DMS79 treated with DMSO at 0.1 percent for 48 hours (cell line): ENCODE measurements at regions not wholly inside any gene's neighbourhood (a gene's known extent, or its start where the extent isn't known, plus 50 kb on each side); places are given as distances from the start of the nearest gene placed in this dataset.
"Not testable (repeated sequence)": the region's sequence is repeated elsewhere in the genome, so short reads cannot be mapped to it uniquely, and the experiment has no call there.

Experiments used
- DNase-seq: peaks from one replicate; lab custom pipeline; 2025; lab: John Stamatoyannopoulos, UW

GRCh38 chr2:14752295-14752694, 119.8 kb downstream of the LRATD1 start:
- peak; percentile 32 for DNase-seq

GRCh38 chr2:14756122-14756541, 123.6 kb downstream of the LRATD1 start:
- DNase-seq: no peak

DNA sequence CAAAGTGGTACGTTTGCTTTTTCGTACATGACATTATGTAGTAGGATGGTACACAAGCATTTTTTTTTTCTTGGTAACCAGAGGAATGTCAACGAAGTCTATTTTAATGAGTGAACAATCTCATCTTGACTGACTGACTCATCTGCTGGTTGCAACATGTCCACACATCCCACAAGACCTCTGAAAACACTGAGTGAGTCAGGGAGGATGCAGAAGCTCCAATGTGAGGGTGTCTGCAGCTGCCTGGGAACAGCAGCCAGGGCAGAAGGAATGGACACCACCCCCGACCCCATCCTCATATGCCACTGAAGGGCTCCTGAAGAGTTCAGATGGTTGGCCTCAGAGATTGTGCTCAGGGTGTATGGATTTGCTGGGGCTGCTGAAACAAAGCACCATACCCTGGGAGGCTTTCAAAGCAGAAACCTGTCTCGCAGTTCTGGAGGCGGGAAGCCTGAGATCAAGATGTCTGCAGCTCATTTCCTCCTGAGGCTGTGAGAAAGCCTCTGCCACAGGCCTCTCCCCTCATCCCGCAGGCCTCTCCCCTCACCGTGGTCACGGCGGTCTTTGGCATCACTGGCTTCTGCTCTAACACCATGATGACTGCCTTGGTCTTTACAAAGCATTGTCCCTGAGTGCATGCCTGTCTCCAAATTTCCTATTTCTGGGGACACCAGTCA, 124.6 kb downstream of the LRATD1 start:
- no peak for DNase-seq

- DNase-seq: no peak
These were observed 126.6 kb downstream of the LRATD1 start for GRCh38 chr2:14759082-14759481.

- DNase-seq: no peak
These were observed 127.7 kb downstream of the LRATD1 start for GRCh38 chr2:14760169-14760568.

DNA sequence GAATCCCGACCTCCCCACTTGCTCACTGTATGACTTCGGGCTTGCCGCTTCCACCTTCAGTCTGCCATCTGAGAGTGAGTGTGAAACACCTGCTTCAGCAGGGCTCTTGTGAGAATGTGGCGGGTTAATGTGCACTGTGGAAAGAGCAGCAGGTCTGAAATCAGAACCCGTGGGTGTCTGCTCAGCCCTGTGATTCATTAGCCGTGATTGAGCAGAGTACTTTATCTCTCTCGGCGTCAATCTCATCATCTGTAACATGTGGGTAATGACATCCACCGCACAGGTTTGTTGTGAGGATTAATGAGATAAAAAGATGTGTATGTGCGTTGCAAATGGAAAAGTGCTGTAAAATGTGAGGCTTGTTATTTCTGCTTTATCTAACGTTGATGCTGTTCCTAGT, 128.6 kb downstream of the LRATD1 start:
- no peak for DNase-seq

DNA sequence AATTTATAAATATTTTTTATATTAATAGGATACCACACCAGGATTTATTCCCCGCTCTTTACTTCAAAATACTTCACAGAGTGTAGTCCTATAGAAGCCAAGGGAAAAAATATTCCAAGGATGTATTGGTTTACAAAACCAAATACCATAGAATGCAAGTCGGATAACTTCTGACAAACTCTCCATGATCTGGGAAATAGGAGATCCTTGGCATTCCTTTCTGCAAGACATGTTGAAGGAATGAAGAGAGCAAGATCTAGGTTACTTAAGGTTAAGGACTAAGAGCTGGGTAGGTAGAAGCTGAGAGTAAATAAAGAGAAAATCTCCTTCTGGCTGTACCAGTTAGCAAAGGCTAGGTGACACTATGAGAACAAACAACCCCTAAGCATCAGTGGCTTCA, 141.2 kb downstream of the LRATD1 start:
- no peak for DNase-seq

DNA sequence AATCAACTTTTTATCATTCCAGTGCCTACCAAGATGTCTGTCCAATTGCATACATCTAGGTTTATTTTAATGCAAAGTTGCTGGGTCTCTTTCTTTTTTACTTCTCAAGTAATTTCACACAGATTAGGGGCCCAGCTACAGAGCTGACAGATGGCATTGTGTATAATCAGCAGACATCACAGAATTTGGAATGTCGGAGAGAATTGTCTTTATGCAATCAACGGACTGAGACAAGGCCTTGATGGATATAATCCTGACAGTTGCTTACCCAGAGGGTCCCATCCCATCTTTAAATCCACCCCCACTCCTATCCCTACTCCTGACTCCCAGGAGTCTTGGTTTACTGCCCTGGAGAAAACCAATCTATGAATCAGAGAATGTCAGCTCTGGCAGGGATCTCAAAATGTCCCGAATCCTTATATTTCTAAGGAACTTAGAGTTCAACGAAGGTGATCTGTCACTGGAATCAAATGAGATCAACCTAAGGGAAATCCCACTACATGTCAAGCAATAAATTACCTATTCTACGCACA, 142.0 kb downstream of the LRATD1 start:
- DNase-seq: no peak

GRCh38 chr2:14776216-14776615, 143.7 kb downstream of the LRATD1 start:
- DNase-seq: no peak

DNA sequence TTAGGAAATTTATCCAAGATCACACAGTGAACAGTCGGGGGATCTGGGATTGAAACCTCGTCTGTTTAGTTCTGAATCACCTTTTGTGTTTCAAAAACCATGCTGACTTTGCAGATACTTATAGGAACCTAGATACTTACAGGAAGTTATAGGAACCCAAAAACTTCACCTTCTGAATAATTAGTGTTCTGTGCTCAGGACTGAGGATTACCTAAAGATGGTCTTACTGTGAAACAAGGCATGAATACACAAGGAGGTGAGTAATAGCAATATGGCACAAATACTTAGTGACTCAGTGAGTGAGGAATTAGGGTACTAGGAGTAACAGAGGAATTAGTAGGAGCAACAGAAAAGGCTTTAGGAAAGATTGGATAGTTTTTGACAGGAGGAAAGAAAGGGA, 145.5 kb downstream of the LRATD1 start:
- DNase-seq: no peak

- no peak for DNase-seq
These were observed 146.7 kb downstream of the LRATD1 start for GRCh38 chr2:14779252-14779651.

DNA sequence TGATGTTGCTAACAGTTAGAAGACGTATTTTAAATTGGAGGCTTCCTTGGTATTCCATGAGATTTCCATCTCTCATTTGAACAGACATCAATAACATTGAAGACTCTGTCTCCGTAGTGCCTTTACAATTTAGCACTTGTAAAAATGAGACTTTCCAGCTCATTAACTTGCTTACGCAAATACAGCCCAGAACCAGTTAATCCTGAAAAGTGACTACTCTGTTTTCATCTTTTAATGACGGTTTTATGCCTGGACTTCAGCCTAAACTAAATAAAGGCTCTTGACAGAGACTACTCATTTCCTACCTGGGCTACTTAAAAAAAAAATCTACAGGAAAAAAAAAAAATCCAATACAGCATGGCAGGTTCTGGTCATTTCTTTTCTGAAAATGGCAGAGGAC, 148.6 kb downstream of the LRATD1 start:
- peak; percentile 94 for DNase-seq

- DNase-seq: not testable (repeated sequence)
These were observed 156.3 kb downstream of the LRATD1 start for GRCh38 chr2:14788814-14789213.

DNA sequence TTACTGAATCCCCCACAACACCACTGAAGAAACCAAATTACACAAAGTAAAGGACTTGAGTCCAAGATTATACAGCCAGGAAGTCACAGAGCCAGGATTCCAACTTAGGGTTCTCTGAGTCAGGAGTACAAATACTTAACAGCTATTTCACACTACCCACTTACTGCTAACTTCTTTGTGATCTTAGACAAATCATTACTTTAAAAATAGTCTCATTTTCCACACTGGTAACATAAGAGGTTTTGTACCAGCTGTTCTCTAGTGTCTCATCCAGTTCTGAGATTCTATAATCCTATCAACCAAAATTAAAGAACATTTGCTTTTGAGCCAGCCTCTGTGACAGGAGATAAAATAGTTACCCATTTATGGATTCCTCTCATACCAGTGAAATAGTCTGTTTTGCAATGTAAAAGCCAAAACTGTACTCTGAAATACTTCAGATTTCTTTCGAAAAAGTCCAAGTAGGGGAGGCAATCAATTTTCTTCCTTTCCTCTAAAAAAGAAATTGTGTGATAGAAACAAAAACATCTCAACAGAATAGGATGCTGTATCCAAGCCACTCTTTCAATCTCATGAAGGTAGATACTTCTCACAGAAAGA, 157.6 kb downstream of the LRATD1 start:
- no peak for DNase-seq

DNA sequence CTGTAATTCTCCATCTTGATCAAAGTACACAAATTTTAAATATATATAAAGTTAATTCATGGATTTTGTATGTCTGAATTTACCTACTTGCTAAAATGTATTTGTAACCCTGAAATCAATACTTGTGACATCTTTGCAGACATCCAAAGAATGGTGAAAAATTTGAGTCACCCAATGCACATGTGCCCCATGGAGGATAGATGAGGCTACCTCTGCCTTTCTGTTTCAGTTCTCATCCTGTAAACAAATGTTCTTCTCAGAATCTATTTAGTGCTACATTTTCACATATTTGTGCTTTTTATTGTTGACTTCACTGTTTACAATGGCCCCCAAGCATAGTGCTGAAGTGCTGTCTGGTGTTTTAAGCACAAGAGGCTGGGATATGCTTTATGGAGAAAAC, 171.5 kb downstream of the LRATD1 start:
- no peak for DNase-seq

DNA sequence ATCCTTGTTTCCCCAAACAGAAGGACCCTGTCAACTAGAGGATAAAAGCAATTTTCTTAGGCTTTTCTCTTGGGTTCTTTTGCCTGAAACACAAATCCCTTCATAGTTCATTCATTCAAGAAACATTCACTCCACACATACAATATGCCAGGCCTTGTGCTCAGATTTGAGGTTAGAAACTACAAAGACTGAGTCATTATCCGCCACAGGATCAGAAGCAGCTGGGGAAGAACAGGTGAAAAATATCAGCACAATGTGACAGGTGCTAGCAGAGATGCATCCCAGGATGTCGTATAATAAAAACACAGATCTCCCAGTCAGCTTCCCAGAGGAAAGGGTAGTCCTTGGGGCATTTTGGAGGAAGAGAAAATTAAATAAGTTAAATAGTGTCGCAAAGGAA, 172.4 kb downstream of the LRATD1 start:
- no peak for DNase-seq

DNA sequence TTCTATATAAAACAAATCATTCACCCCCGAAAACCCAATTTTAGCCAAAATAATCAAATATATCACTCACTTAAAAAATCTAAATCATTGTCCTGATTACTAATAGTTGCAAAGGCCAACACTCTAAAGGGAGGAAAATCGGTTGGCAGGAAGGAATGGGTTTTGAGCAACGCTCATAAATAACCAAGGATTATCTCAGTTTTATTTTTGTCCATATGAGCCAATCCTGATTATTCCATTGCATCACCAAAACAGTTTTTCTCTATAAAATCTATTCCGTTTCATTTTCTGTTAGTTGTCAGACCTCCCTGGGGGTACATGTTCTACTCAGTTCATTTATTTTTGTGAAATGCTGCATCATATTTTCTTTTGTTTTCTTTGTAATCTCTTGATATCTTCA, 174.1 kb downstream of the LRATD1 start:
- DNase-seq: no peak

GRCh38 chr2:14815201-14815600, 182.7 kb downstream of the LRATD1 start:
- no peak for DNase-seq

DNA sequence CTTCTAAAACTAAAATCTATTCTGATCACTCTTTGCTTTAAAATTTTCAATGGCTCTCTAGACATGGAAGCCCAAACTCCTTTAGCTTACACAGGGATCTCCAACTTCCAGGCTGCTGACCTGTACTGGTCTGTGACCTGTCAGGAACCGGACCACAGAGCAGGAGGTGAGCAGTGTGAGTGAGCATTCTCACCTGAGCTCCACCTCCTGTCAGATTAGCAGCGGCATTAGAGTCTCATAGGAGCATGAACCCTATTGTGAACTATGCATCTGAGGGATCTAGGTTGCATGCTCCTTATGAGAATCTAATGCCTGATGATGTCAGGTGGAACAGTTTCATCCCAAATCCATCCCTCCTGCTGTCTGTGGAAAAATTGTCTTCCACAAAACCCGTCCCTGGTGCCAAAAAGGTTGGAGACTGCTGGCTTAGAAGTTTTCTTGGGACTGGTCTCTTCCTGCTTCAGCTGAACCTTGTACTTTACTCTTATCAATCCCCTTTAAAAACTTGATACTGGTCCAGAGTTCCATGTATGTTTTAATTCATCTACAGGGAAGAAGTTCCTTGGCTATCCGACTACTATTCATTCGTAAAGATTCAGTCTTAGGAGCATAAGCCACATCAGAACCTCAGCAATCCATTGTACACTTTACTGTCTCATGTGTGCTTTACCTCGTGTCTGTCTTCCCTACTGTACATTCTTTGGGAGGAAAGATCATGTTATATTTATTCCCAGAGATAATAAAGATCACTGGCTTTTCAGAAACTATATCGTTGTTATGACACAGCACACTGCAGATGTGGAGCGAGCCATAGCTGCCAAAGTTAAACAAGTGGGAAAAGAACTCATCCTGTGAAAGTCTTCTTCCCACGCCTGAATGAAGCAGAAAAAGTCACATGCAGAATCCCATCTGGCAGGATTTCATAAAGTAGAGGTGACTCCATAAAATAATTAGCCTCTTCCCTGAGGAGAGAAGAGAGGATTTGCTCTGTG, 183.8 kb downstream of the LRATD1 start:
- DNase-seq: no peak

DNA sequence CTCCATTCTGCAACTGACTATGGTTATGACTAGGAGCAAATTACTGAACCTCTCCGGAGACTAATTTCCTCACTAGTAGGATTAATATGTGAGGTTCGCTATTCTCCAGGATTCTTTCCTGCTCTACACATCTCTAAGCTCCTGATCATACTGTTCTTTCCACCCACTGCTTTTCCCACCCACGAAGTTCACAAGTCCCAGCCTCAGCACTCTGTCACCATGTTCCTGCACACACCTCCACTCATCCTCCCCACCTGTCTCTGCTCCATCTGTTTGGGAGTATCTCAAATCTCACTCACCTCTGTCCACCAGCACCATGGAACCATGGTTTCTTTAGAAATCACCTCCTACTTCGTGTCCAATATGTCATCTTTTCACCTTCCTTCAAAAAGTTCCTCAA, 185.3 kb downstream of the LRATD1 start:
- DNase-seq: no peak

DNA sequence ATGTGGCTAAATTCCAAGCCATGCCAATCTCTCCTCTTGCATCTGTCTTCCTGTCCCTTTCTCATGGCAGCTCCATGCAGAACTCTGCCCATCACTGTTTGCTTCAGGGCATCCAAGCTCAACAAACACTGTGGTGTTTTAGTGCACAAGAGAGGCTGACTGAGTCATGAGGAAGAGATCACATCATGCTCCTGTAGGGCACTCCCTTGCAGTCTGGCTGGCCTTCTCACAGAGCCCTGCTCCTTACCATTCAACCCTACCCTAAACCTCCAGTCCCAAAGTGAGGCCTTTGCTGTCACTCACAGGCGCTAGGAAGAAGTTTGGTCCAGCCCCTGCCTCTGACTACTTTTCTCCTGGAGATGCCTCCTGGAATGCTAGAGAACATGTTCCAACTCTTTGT, 194.0 kb downstream of the LRATD1 start:
- DNase-seq: no peak

- no peak for DNase-seq
These were observed 194.9 kb downstream of the LRATD1 start for GRCh38 chr2:14827226-14828023.
